HCT116 (cell line): ENCODE measurements at regions not wholly inside any gene's neighbourhood (a gene's known extent, or its start where the extent isn't known, plus 50 kb on each side); places are given as distances from the start of the nearest gene placed in this dataset.

Source experiments
- ATAC-seq: fragments of 200-7000 bp; cut with Tn5 transposase; 2 replicates; pipeline ENCODE4 v1.9.1; 2020; ENCODE audit warnings: mild to moderate bottlenecking, moderate library complexity
- BruUV-seq: library from RNA; stranded (reverse); fragments of 400-500 nt; replicated peaks from 2 replicates; lab custom pipeline; 2021; lab: Mats Ljungman, UMichigan
- CTCF ChIA-PET: fragments of 300-600 bp; sonication (Branson Sonifier 250); formaldehyde crosslinking; loops from one replicate; lab custom pipeline; 2021; ENCODE audit warnings: antibody characterized with exemption; lab: Charles Lee
- POLR2A ChIA-PET: fragments of 300-600, 350-600 bp; sonication (Branson Sonifier 250); formaldehyde crosslinking; loops from one replicate; lab custom pipeline; 2021; ENCODE audit warnings: antibody characterized with exemption; lab: Charles Lee
- RAD21 ChIA-PET, 2 experiments: fragments of 300-600 bp; sonication (Branson Sonifier 250); formaldehyde crosslinking; loops; one replicate each; lab custom pipeline; 2023; ENCODE audit warnings: low total read pairs in 2 of 2; ENCODE audit not compliant: uncharacterized antibody in 2 of 2, unreplicated experiment in 2 of 2, low non-redundant PET in 1 of 2; lab: Charles Lee
- DNase-seq: peaks from one replicate; pipeline ENCODE4 v3.0.0-alpha.2; 2010; ENCODE audit warnings: low read depth, low spot score
- H2AFZ ChIP-seq: fragments of 200-600 bp; shearing (Covaris generic), sonication (generic); 2 replicates; pipeline ENCODE4 v1.6.1; 2017; ENCODE audit warnings: low read depth, mixed run types, mixed read lengths, antibody characterized with exemption, low read length; ENCODE audit not compliant: poor library complexity, severe bottlenecking
- H3K27ac ChIP-seq: 2 replicates; pipeline ENCODE4 v1.5.1; 2012; ENCODE audit warnings: low read depth, low read length
- H3K27me3 ChIP-seq: fragments of 200-600 bp; sonication (generic); 2 replicates; pipeline ENCODE4 v1.6.1; 2016; ENCODE audit warnings: mixed run types, low read length, mixed read lengths; ENCODE audit not compliant: insufficient read depth
- H3K36me3 ChIP-seq, 2 experiments: fragments of 200-500 bp in 1 of 2; fragments of 200-600 bp in 1 of 2; sonication (Bioruptor generic) in 1 of 2; sonication (generic) in 1 of 2; 2 replicates each; pipeline versions ENCODE4 v1.5.1 to v1.6.1; 2014 to 2016; ENCODE audit warnings: low read length in 2 of 2, inconsistent platforms in 1 of 2, mixed read lengths in 1 of 2, mixed run types in 1 of 2; ENCODE audit not compliant: insufficient read depth in 2 of 2, control insufficient read depth in 1 of 2
- H3K4me1 ChIP-seq, 2 experiments: fragments of 200-600 bp in 1 of 2; sonication (generic) in 1 of 2; 2 replicates each; pipeline versions ENCODE4 v1.5.1 to v1.6.1; 2012 to 2017; ENCODE audit warnings: low read length in 2 of 2, inconsistent platforms in 1 of 2, mild to moderate bottlenecking in 1 of 2, mixed read lengths in 1 of 2, mixed run types in 1 of 2, moderate library complexity in 1 of 2; ENCODE audit not compliant: insufficient read depth in 2 of 2, control insufficient read depth in 1 of 2
- H3K4me2 ChIP-seq: fragments of 200-600 bp; sonication (generic); 2 replicates; pipeline ENCODE4 v1.6.1; 2017; ENCODE audit warnings: mixed run types, low read length, mixed read lengths
- H3K4me3 ChIP-seq, 2 experiments: fragments of 200-600 bp in 1 of 2; sonication (generic) in 1 of 2; replicated peaks in 1 of 2; 2 replicates each; pipeline ENCODE4 v1.5.1; 2011 to 2016; ENCODE audit warnings: low read length in 2 of 2, control low read depth in 1 of 2, low read depth in 1 of 2, mild to moderate bottlenecking in 1 of 2, mixed read lengths in 1 of 2, mixed run types in 1 of 2
- H3K79me2 ChIP-seq: fragments of 200-600 bp; sonication (generic); 2 replicates; pipeline ENCODE4 v1.6.1; 2017; ENCODE audit warnings: mild to moderate bottlenecking, mixed run types, low read length, moderate library complexity, mixed read lengths; ENCODE audit not compliant: insufficient read depth
- H3K9ac ChIP-seq: fragments of 200-600 bp; sonication (generic); 2 replicates; pipeline ENCODE4 v1.6.1; 2016; ENCODE audit warnings: low read length, mixed read lengths
- H3K9me2 ChIP-seq: fragments of 200-600 bp; sonication (generic), shearing (Covaris generic); 2 replicates; pipeline ENCODE4 v1.6.1; 2017; ENCODE audit warnings: mixed run types, mild to moderate bottlenecking, moderate library complexity; ENCODE audit not compliant: insufficient read depth
- H3K9me3 ChIP-seq, 2 experiments: fragments of 200-500 bp in 1 of 2; fragments of 200-600 bp in 1 of 2; sonication (Bioruptor generic) in 1 of 2; sonication (generic) in 1 of 2; 2 replicates each; pipeline ENCODE4 v1.6.1; 2014 to 2017; ENCODE audit warnings: low read length in 2 of 2, mixed read lengths in 2 of 2, inconsistent platforms in 1 of 2, low read depth in 1 of 2, mild to moderate bottlenecking in 1 of 2, mixed run types in 1 of 2, moderate library complexity in 1 of 2; ENCODE audit not compliant: control insufficient read depth in 1 of 2, insufficient read depth in 1 of 2
- H4K20me1 ChIP-seq: fragments of 200-600 bp; sonication (generic), shearing (Covaris generic); 2 replicates; pipeline ENCODE4 v1.6.1; 2017; ENCODE audit warnings: mixed run types, mild to moderate bottlenecking, moderate library complexity; ENCODE audit not compliant: insufficient read depth
- CBX3 ChIP-seq: IDR thresholded peaks from 2 replicates; pipeline ENCODE4 v1.6.1; 2012; ENCODE audit warnings: low read depth
- EGR1 ChIP-seq: IDR thresholded peaks from 2 replicates; pipeline ENCODE4 v1.6.1; 2012; ENCODE audit warnings: low read depth
- EZH2phosphoT487 ChIP-seq: fragments of 200-600 bp; IDR thresholded peaks from 2 replicates; pipeline ENCODE4 v1.6.1; 2018; ENCODE audit warnings: antibody characterized with exemption, borderline replicate concordance
- FOSL1 ChIP-seq: IDR thresholded peaks from 2 replicates; pipeline ENCODE4 v1.6.1; 2012; ENCODE audit warnings: low read depth
- POLR2A ChIP-seq: IDR thresholded peaks from 2 replicates; pipeline ENCODE4 v1.7.0; 2011; ENCODE audit warnings: borderline replicate concordance; ENCODE audit not compliant: insufficient read depth, insufficient read length; ENCODE audit errors: extremely low read depth
- POLR2AphosphoS5 ChIP-seq: IDR thresholded peaks from 2 replicates; pipeline ENCODE4 v1.6.1; 2011; ENCODE audit warnings: mild to moderate bottlenecking, low read depth, low read length, moderate library complexity
- SIN3A ChIP-seq: IDR thresholded peaks from 2 replicates; pipeline ENCODE4 v1.6.1; 2012; ENCODE audit warnings: low read depth
- SP1 ChIP-seq: IDR thresholded peaks from 2 replicates; pipeline ENCODE4 v1.6.1; 2012; ENCODE audit warnings: low read depth
- TCF7L2 ChIP-seq: IDR thresholded peaks from 2 replicates; pipeline ENCODE4 v1.7.0; 2011; ENCODE audit warnings: borderline replicate concordance, inconsistent platforms; ENCODE audit not compliant: insufficient read depth, insufficient read length; ENCODE audit errors: extremely low read depth
- YY1 ChIP-seq: IDR thresholded peaks from 2 replicates; pipeline ENCODE4 v1.6.1; 2011; ENCODE audit warnings: low read length, low read depth, moderate library complexity, mild to moderate bottlenecking; ENCODE audit not compliant: insufficient replicate concordance; ENCODE audit errors: extremely low read depth
- ZFX ChIP-seq: fragments of 450-650 bp; IDR thresholded peaks from 2 replicates; pipeline ENCODE4 v1.6.1; 2017
- intact Hi-C: fragments of 100-400 bp; cut with micrococcal nuclease; formaldehyde crosslinking; loops from 2 replicates; pipeline ENCODE4 v1.10.0; 2022
- TF ChIP-seq, protein P1 (sequence below), 3 experiments: fragments of 200-600 bp in 1 of 3; sonication (generic) in 1 of 3; IDR thresholded peaks in 2 of 3; conservative IDR thresholded peaks in 1 of 3; 2 replicates each; pipeline ENCODE4 v1.5.1; 2012 to 2017; ENCODE audit warnings: low read depth in 2 of 3, low read length in 2 of 3, antibody characterized with exemption in 1 of 3, borderline replicate concordance in 1 of 3, control low read depth in 1 of 3, mild to moderate bottlenecking in 1 of 3, mixed read lengths in 1 of 3, mixed run types in 1 of 3, moderate library complexity in 1 of 3; ENCODE audit not compliant: insufficient read depth in 1 of 3
- TF ChIP-seq, protein P2 (sequence below): IDR thresholded peaks from 2 replicates; pipeline ENCODE4 v1.6.1; 2012
- TF ChIP-seq, protein P3 (sequence below): IDR thresholded peaks from 2 replicates; pipeline ENCODE4 v1.6.1; 2012
- TF ChIP-seq, protein P4 (sequence below): IDR thresholded peaks from 2 replicates; pipeline ENCODE4 v1.6.1; 2011; ENCODE audit warnings: mild to moderate bottlenecking, low read length, moderate library complexity; ENCODE audit not compliant: insufficient replicate concordance; ENCODE audit errors: extremely low read depth

DNA sequence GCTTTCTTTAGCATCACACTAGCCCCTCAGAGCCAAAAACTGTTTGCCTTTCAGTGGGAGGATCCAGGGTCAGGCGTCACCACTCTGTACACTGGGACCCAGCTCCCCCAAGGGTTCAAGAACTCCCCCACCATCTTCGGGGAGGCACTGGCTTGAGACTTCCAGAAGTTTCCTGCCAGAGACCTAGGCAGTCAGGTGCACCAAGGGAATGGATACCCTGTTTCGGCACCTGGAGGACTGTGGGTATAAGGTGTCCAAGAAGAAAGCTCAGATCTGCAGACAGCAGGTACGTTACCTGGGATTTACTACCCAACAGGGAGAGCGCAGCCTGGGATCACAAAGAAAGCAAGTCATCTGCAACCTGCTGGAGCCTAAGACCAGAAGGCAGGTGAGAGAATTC lies 603.0 kb downstream of the UQCRFS1 start:
- no peak overlapping the region for H3K4me2 ChIP-seq
- no peaks in the 10 kb centered on the region for H3K27me3 ChIP-seq
- H4K20me1 ChIP-seq: no peaks in the 10 kb centered on the region
- H3K9me3 ChIP-seq: peaks cover 0 to 18% of the 10 kb centered on the region in 2 experiments; a peak in 2 of 4 replicates
- H3K9me2 ChIP-seq: no peaks in the 10 kb centered on the region
- no peak for ATAC-seq
- H2AFZ ChIP-seq: no peak overlapping the region
- H3K79me2 ChIP-seq: no peaks in the 10 kb centered on the region
- H3K4me1 ChIP-seq: no peaks in the 10 kb centered on the region
- H3K27ac ChIP-seq: no peak overlapping the region
- DNase-seq: no peak
- POLR2A ChIA-PET: no interaction called here
- no peaks in the 10 kb centered on the region for H3K36me3 ChIP-seq
- intact Hi-C loops: no loop called here
- RAD21 ChIA-PET: no interaction called here
- no peak for TF ChIP-seq ZFX
- TF ChIP-seq, protein P1, sequence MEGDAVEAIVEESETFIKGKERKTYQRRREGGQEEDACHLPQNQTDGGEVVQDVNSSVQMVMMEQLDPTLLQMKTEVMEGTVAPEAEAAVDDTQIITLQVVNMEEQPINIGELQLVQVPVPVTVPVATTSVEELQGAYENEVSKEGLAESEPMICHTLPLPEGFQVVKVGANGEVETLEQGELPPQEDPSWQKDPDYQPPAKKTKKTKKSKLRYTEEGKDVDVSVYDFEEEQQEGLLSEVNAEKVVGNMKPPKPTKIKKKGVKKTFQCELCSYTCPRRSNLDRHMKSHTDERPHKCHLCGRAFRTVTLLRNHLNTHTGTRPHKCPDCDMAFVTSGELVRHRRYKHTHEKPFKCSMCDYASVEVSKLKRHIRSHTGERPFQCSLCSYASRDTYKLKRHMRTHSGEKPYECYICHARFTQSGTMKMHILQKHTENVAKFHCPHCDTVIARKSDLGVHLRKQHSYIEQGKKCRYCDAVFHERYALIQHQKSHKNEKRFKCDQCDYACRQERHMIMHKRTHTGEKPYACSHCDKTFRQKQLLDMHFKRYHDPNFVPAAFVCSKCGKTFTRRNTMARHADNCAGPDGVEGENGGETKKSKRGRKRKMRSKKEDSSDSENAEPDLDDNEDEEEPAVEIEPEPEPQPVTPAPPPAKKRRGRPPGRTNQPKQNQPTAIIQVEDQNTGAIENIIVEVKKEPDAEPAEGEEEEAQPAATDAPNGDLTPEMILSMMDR (IDR thresholded peaks at IDR 0.05 in 2 of 3, conservative IDR thresholded peaks at IDR 0.05 in 1 of 3; ENCODE audit: borderline replicate concordance in 1 of 3, insufficient read depth in 1 of 3, low read depth in 2 of 3, low read length in 2 of 3): no peak
- TF ChIP-seq TCF7L2: no peak
- TF ChIP-seq, protein P2, sequence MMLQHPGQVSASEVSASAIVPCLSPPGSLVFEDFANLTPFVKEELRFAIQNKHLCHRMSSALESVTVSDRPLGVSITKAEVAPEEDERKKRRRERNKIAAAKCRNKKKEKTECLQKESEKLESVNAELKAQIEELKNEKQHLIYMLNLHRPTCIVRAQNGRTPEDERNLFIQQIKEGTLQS: no peak
- TF ChIP-seq, protein P3, sequence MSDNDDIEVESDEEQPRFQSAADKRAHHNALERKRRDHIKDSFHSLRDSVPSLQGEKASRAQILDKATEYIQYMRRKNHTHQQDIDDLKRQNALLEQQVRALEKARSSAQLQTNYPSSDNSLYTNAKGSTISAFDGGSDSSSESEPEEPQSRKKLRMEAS: no peak
- TF ChIP-seq EGR1: no peak
- TF ChIP-seq SP1: no peak
- TF ChIP-seq EZH2phosphoT487: no peak
- no peak for TF ChIP-seq YY1
- TF ChIP-seq CBX3: no peak
- TF ChIP-seq POLR2A: no peak
- no peak for TF ChIP-seq POLR2AphosphoS5
- TF ChIP-seq FOSL1: no peak
- TF ChIP-seq SIN3A: no peak
- TF ChIP-seq, protein P4, sequence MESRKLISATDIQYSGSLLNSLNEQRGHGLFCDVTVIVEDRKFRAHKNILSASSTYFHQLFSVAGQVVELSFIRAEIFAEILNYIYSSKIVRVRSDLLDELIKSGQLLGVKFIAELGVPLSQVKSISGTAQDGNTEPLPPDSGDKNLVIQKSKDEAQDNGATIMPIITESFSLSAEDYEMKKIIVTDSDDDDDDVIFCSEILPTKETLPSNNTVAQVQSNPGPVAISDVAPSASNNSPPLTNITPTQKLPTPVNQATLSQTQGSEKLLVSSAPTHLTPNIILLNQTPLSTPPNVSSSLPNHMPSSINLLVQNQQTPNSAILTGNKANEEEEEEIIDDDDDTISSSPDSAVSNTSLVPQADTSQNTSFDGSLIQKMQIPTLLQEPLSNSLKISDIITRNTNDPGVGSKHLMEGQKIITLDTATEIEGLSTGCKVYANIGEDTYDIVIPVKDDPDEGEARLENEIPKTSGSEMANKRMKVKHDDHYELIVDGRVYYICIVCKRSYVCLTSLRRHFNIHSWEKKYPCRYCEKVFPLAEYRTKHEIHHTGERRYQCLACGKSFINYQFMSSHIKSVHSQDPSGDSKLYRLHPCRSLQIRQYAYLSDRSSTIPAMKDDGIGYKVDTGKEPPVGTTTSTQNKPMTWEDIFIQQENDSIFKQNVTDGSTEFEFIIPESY: no peak
- BruUV-seq: no TSS peak
- H3K9ac ChIP-seq: no peak overlapping the region
- CTCF ChIA-PET: no interaction called here
- no peak overlapping the region for H3K4me3 ChIP-seq
